HepG2 (cell line): ENCODE measurements at regions not wholly inside any gene's neighbourhood (a gene's known extent, or its start where the extent isn't known, plus 50 kb on each side); places are given as distances from the start of the nearest gene placed in this dataset.

Experiments
- ATAC-seq: fragments of 200-7000 bp; cut with Tn5 transposase; 3 replicates; pipeline ENCODE4 v1.9.1; 2020; ENCODE audit warnings: mild to moderate bottlenecking, moderate library complexity
- BruUV-seq: library from RNA; stranded (reverse); fragments of 400-500 nt; replicated peaks from 2 replicates; lab custom pipeline; 2021; lab: Mats Ljungman, UMichigan
- CTCF ChIA-PET: fragments of 300-600 bp; formaldehyde crosslinking; extraction: SDS; loops from one replicate; lab custom pipeline; 2021; ENCODE audit warnings: low total read pairs, inconsistent platforms, low intra/inter-chr PET ratio; lab: Yijun Ruan, JAX
- POLR2A ChIA-PET: fragments of 350-600 bp; sonication (Branson Sonifier 250); formaldehyde crosslinking; loops from one replicate; lab custom pipeline; 2020; ENCODE audit warnings: antibody characterized with exemption, inconsistent platforms; lab: Yijun Ruan, JAX
- DNase-seq: peaks from one replicate; pipeline ENCODE4 v3.0.0-alpha.2; 2015; ENCODE audit warnings: low spot score
- FAIRE-seq: peaks from 3 replicates; lab custom pipeline; 2011; peaks lifted over from hg19 to GRCh38; lab: Jason Lieb, UNC
- H2AFZ ChIP-seq: one replicate; pipeline ENCODE4 v1.6.1; 2011; ENCODE audit warnings: low read length, inconsistent platforms
- H3K27ac ChIP-seq: fragments of 300-600 bp; 3 replicates; pipeline ENCODE4 v1.8.0; 2011; ENCODE audit warnings: mixed run types, mild to moderate bottlenecking, mixed read lengths, low read length, inconsistent platforms; ENCODE audit not compliant: insufficient read depth; ENCODE audit errors: extremely low read length
- H3K27me3 ChIP-seq, 2 experiments: fragments of 200-600 bp in 1 of 2; 2 replicates in 1 of 2; 3 replicates in 1 of 2; pipeline versions ENCODE4 v1.6.0 to v1.8.0; 2011; ENCODE audit warnings: low read length in 2 of 2, mild to moderate bottlenecking in 2 of 2, moderate library complexity in 2 of 2, inconsistent platforms in 1 of 2; ENCODE audit not compliant: insufficient read depth in 2 of 2, control insufficient read depth in 1 of 2
- H3K36me3 ChIP-seq, 2 experiments: fragments of 200-600 bp in 1 of 2; replicated peaks in 1 of 2; 2 replicates in 1 of 2; 3 replicates in 1 of 2; pipeline versions ENCODE4 v1.5.1 to v1.8.0; 2011; ENCODE audit warnings: low read length in 2 of 2, inconsistent platforms in 1 of 2; ENCODE audit not compliant: insufficient read depth in 2 of 2, control insufficient read depth in 1 of 2
- H3K4me1 ChIP-seq: 2 replicates; pipeline ENCODE4 v1.5.1; 2012; ENCODE audit warnings: low read length, inconsistent platforms; ENCODE audit not compliant: insufficient read depth
- H3K4me2 ChIP-seq: 2 replicates; pipeline ENCODE4 v1.6.0; 2011; ENCODE audit warnings: low read depth, low read length, inconsistent platforms
- H3K4me3 ChIP-seq, 3 experiments: fragments of 200-600 bp in 1 of 3; sonication (generic), shearing (Covaris generic) in 1 of 3; replicated peaks in 1 of 3; 2 replicates each; pipeline ENCODE4 v1.5.1; 2011 to 2016; ENCODE audit warnings: low read length in 3 of 3, inconsistent platforms in 2 of 3, low read depth in 2 of 3, mild to moderate bottlenecking in 2 of 3, control low read depth in 1 of 3, mixed read lengths in 1 of 3; ENCODE audit not compliant: insufficient read depth in 1 of 3
- H3K79me2 ChIP-seq: one replicate; pipeline ENCODE4 v1.6.1; 2011; ENCODE audit warnings: low read length, inconsistent platforms; ENCODE audit not compliant: insufficient read depth
- H3K9ac ChIP-seq: 2 replicates; pipeline ENCODE4 v1.6.0; 2011; ENCODE audit warnings: mild to moderate bottlenecking, low read depth, low read length, inconsistent platforms; ENCODE audit not compliant: insufficient read depth
- H3K9me3 ChIP-seq: 2 replicates; pipeline ENCODE4 v1.5.1; 2012; ENCODE audit warnings: mild to moderate bottlenecking, low read length
- H4K20me1 ChIP-seq: 2 replicates; pipeline ENCODE4 v1.6.0; 2011; ENCODE audit warnings: inconsistent platforms, mild to moderate bottlenecking, low read length, moderate library complexity; ENCODE audit not compliant: insufficient read depth
- DPF2 ChIP-seq: sonication (generic); formaldehyde crosslinking; IDR thresholded peaks from 2 replicates; pipeline ENCODE4 v1.4.0; 2020; ENCODE audit warnings: mild to moderate bottlenecking, low read depth, missing genetic modification reagents, borderline replicate concordance
- HES4 ChIP-seq: sonication (generic); formaldehyde crosslinking; IDR thresholded peaks from 2 replicates; pipeline ENCODE4 v1.9.0; 2021; ENCODE audit warnings: mild to moderate bottlenecking, missing genetic modification reagents, borderline replicate concordance
- MATR3 ChIP-seq: sonication (generic); formaldehyde crosslinking; IDR thresholded peaks from 2 replicates; pipeline ENCODE4 v1.4.0; 2020; ENCODE audit warnings: missing genetic modification reagents
- NFKB2 ChIP-seq: sonication (generic); formaldehyde crosslinking; IDR thresholded peaks from 2 replicates; pipeline ENCODE4 v1.4.0; 2020; ENCODE audit warnings: missing genetic modification reagents, borderline replicate concordance
- NFRKB ChIP-seq: fragments of 450-650 bp; IDR thresholded peaks from 2 replicates; pipeline ENCODE4 v1.6.1; 2017
- PPARG ChIP-seq: conservative IDR thresholded peaks from 2 replicates; pipeline ENCODE4 v1.6.1; 2016; ENCODE audit warnings: missing biosample characterization, missing genetic modification reagents
- RBFOX2 ChIP-seq: fragments of 200-400 bp; formaldehyde crosslinking; IDR thresholded peaks from 2 replicates; pipeline ENCODE4 v1.6.1; 2017; ENCODE audit warnings: low read depth, mild to moderate bottlenecking, low read length
- SPEN ChIP-seq: sonication (generic); formaldehyde crosslinking; IDR thresholded peaks from 2 replicates; pipeline ENCODE4 v1.5.1; 2020; ENCODE audit warnings: low read depth, mild to moderate bottlenecking, missing genetic modification reagents
- SYNCRIP ChIP-seq: fragments of 200-400 bp; formaldehyde crosslinking; IDR thresholded peaks from 2 replicates; pipeline ENCODE4 v1.6.1; 2018; ENCODE audit warnings: mild to moderate bottlenecking, low read depth, low read length; ENCODE audit not compliant: insufficient read depth
- ZNF180 ChIP-seq: sonication (generic); formaldehyde crosslinking; IDR thresholded peaks from 2 replicates; pipeline ENCODE4 v1.4.0; 2020; ENCODE audit warnings: low read depth, missing genetic modification reagents, borderline replicate concordance
- ZNF292 ChIP-seq: sonication (generic); formaldehyde crosslinking; IDR thresholded peaks from 2 replicates; pipeline ENCODE4 v1.8.1; 2022; ENCODE audit warnings: mild to moderate bottlenecking, low read depth, missing genetic modification reagents, borderline replicate concordance
- ZNF609 ChIP-seq: sonication (generic); formaldehyde crosslinking; IDR thresholded peaks from 2 replicates; pipeline ENCODE4 v1.4.0; 2020; ENCODE audit warnings: mild to moderate bottlenecking, missing genetic modification reagents, borderline replicate concordance
- ZNF770 ChIP-seq: sonication (generic); formaldehyde crosslinking; IDR thresholded peaks from 2 replicates; pipeline ENCODE4 v1.5.0; 2020; ENCODE audit warnings: mild to moderate bottlenecking, missing genetic modification reagents
- ZNF777 ChIP-seq: sonication (generic); formaldehyde crosslinking; IDR thresholded peaks from 2 replicates; pipeline ENCODE4 v1.4.0; 2020; ENCODE audit warnings: missing genetic modification reagents
- ZNF839 ChIP-seq: sonication (generic); formaldehyde crosslinking; IDR thresholded peaks from 2 replicates; pipeline ENCODE4 v1.4.0; 2020; ENCODE audit warnings: missing genetic modification reagents, mild to moderate bottlenecking, borderline replicate concordance
- WGBS: methylation state at CpG from one replicate; pipeline ENCODE4 v1.1.6; 2017; ENCODE audit warnings: low lambda C conversion rate; 5-methylcytosine and 5-hydroxymethylcytosine counted together
- in situ Hi-C: cut with HindIII; loops from 2 replicates; pipeline ENCODE4 v1.10.0; 2017; ENCODE audit warnings: low pct_unique_long_range_greater_than_20kb; ENCODE audit not compliant: extremely low pct_ligation_motif_present
- intact Hi-C: fragments of 100-400 bp; cut with micrococcal nuclease; formaldehyde crosslinking; loops from one replicate; pipeline ENCODE4 v1.10.0; 2022; ENCODE audit not compliant: unreplicated experiment

GRCh38 chr17:5705876-5706576 is 121.7 kb upstream of the NLRP1 start:
- in situ Hi-C loops (loop anchor here (5.0 to 25.0 kb wide), 2 partner anchors 119 to 706 kb away; no protein-coding TSS in a partner anchor), intact Hi-C loops (loop anchor here (2.0 to 10.0 kb wide), 3 partner anchors 95 to 716 kb away; partner anchors contain the start of gene NLRP1)
- CTCF ChIA-PET = interaction anchor here (1.2 to 1.7 kb wide), 4 partner anchors 95 to 118 kb away, joined by 4 to 6 read pairs (median 5); no protein-coding TSS in a partner anchor
- Histone ChIP-seq H4K20me1 (no peaks in the 10 kb centered on the region), H2AFZ (no peak overlapping the region), H3K9ac (no peak overlapping the region), H3K27me3 (no peaks in the 10 kb centered on the region), H3K4me1 (no peaks in the 10 kb centered on the region), H3K79me2 (no peaks in the 10 kb centered on the region), H3K4me2 (no peak overlapping the region), H3K4me3 (no peak overlapping the region), H3K9me3 (no peaks in the 10 kb centered on the region), H3K27ac (no peak overlapping the region), H3K36me3 (no peaks in the 10 kb centered on the region)
- WGBS = 64% methylated on average over 10 of the region's 10 CpGs
- POLR2A ChIA-PET = no interaction called here
- ATAC-seq = no peak
- TF ChIP-seq MATR3 (CRISPR knock-in tag) = no peak
- no peak for TF ChIP-seq PPARG (CRISPR knock-in tag)
- TF ChIP-seq ZNF180 (CRISPR knock-in tag) = no peak
- no peak for TF ChIP-seq ZNF839 (CRISPR knock-in tag)
- no peak for TF ChIP-seq ZNF777 (CRISPR knock-in tag)
- no peak for TF ChIP-seq SYNCRIP
- no peak for TF ChIP-seq ZNF770
- TF ChIP-seq SPEN (CRISPR knock-in tag) = no peak
- TF ChIP-seq RBFOX2 = no peak
- TF ChIP-seq DPF2 (CRISPR knock-in tag) = no peak
- TF ChIP-seq HES4 (CRISPR knock-in tag) = no peak
- TF ChIP-seq ZNF609 (CRISPR knock-in tag) = no peak
- TF ChIP-seq ZNF292 (CRISPR knock-in tag) = no peak
- no peak for TF ChIP-seq NFKB2 (CRISPR knock-in tag)
- no peak for TF ChIP-seq NFRKB
- FAIRE-seq = no peak
- BruUV-seq = no TSS peak
- no peak for DNase-seq
